ENCODE measurements at regions not wholly inside any gene's neighbourhood (a gene's known extent, or its start where the extent isn't known, plus 50 kb on each side); places are given as distances from the start of the nearest gene placed in this dataset.

DNA sequence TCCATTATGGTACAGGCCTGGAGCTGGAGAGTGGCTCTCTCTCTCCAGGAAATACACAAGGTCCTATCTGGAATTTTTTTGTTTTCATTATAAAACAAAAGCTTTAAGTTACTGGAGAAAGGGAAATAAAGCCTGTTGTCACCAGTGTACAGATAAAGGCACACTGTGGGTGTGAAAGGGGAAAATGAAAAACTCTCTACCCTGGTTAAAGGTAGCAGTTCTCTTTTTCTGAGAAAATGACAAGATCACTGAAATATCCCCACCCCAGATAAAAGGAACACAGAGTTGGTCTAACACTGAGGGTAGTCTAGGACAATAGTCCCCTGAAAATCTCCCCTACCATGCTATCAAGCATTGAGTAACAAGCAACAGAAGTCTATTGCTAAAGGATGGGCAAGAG lies 438.7 kb downstream of the MBD2 start:
- intact Hi-C loops (cut with micrococcal nuclease) (no loop called here), dilution Hi-C loops (cut with HindIII; ENCODE audit: low sequenced_read_pairs, unreplicated experiment) (no loop called here), in situ Hi-C loops (cut with MboI; ENCODE audit: low sequenced_read_pairs) (no loop called here)
- no TSS peak for BruUV-seq (replicated peaks)
- H2BK20ac ChIP-seq (ENCODE audit: low read depth, low read length), result no peak overlapping the region
- TF ChIP-seq MAFK (IDR thresholded peaks at IDR 0.05; ENCODE audit: low read depth, low read length), result no peak
- TF ChIP-seq CHD1 (IDR thresholded peaks at IDR 0.05; ENCODE audit: low read depth, low read length), result no peak
- no peak for TF ChIP-seq RFX5 (IDR thresholded peaks at IDR 0.05; ENCODE audit: low read depth, low read length)
- no peak for TF ChIP-seq SMC3 (IDR thresholded peaks at IDR 0.05; ENCODE audit: low read depth, low read length)
- TF ChIP-seq MAZ (IDR thresholded peaks at IDR 0.05; ENCODE audit: borderline replicate concordance, low read depth, low read length), result no peak
- TF ChIP-seq CEBPB (IDR thresholded peaks at IDR 0.05; ENCODE audit: low read depth, low read length), result no peak
- no peak for TF ChIP-seq BHLHE40 (IDR thresholded peaks at IDR 0.05; ENCODE audit: low read depth, low read length)
- TF ChIP-seq FOS (IDR thresholded peaks at IDR 0.05; ENCODE audit: low read depth, low read length), result no peak
- TF ChIP-seq MXI1 (IDR thresholded peaks at IDR 0.05; ENCODE audit: borderline replicate concordance, low read depth, low read length), result no peak
- TF ChIP-seq NFE2L2 (IDR thresholded peaks at IDR 0.05; ENCODE audit: low read depth, low read length), result no peak
- TF ChIP-seq RCOR1 (IDR thresholded peaks at IDR 0.05; ENCODE audit: insufficient replicate concordance, low read length), result no peak
- TF ChIP-seq, protein P1, sequence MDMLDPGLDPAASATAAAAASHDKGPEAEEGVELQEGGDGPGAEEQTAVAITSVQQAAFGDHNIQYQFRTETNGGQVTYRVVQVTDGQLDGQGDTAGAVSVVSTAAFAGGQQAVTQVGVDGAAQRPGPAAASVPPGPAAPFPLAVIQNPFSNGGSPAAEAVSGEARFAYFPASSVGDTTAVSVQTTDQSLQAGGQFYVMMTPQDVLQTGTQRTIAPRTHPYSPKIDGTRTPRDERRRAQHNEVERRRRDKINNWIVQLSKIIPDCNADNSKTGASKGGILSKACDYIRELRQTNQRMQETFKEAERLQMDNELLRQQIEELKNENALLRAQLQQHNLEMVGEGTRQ (IDR thresholded peaks at IDR 0.05; ENCODE audit: low read depth, low read length), result no peak
- TF ChIP-seq, protein P2, sequence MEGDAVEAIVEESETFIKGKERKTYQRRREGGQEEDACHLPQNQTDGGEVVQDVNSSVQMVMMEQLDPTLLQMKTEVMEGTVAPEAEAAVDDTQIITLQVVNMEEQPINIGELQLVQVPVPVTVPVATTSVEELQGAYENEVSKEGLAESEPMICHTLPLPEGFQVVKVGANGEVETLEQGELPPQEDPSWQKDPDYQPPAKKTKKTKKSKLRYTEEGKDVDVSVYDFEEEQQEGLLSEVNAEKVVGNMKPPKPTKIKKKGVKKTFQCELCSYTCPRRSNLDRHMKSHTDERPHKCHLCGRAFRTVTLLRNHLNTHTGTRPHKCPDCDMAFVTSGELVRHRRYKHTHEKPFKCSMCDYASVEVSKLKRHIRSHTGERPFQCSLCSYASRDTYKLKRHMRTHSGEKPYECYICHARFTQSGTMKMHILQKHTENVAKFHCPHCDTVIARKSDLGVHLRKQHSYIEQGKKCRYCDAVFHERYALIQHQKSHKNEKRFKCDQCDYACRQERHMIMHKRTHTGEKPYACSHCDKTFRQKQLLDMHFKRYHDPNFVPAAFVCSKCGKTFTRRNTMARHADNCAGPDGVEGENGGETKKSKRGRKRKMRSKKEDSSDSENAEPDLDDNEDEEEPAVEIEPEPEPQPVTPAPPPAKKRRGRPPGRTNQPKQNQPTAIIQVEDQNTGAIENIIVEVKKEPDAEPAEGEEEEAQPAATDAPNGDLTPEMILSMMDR (conservative IDR thresholded peaks at IDR 0.05; ENCODE audit: low read depth, low read length), result no peak
- TF ChIP-seq, protein P3, sequence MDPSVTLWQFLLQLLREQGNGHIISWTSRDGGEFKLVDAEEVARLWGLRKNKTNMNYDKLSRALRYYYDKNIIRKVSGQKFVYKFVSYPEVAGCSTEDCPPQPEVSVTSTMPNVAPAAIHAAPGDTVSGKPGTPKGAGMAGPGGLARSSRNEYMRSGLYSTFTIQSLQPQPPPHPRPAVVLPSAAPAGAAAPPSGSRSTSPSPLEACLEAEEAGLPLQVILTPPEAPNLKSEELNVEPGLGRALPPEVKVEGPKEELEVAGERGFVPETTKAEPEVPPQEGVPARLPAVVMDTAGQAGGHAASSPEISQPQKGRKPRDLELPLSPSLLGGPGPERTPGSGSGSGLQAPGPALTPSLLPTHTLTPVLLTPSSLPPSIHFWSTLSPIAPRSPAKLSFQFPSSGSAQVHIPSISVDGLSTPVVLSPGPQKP (IDR thresholded peaks at IDR 0.05; ENCODE audit: borderline replicate concordance, low read depth, low read length), result no peak
- TF ChIP-seq POLR2A (IDR thresholded peaks at IDR 0.05; ENCODE audit: low read depth, low read length), result no peak
- TF ChIP-seq RAD21 (IDR thresholded peaks at IDR 0.05; ENCODE audit: low read length), result no peak
- H3K79me1 ChIP-seq (ENCODE audit: low read depth in 1 of 2, low read length in 2 of 2), result no peaks in the 10 kb centered on the region
- no peak overlapping the region for H3K14ac ChIP-seq (replicated peaks; ENCODE audit: low read depth, low read length)
- H3K4me3 ChIP-seq (ENCODE audit: insufficient read depth, low read depth, low read length), result no peak overlapping the region
- no peaks in the 10 kb centered on the region for H3K27me3 ChIP-seq (ENCODE audit: control insufficient read depth, insufficient read depth, low read length)
- CTCF ChIA-PET, result no interaction called here
- H3K56ac ChIP-seq (ENCODE audit: extremely low read depth, insufficient read depth, low read length), result no peak overlapping the region
- no peak for DNase-seq
- no peak overlapping the region for H4K91ac ChIP-seq (ENCODE audit: insufficient read depth, low read depth, low read length)
- no peak overlapping the region for H3K18ac ChIP-seq (ENCODE audit: low read depth, low read length)
- H4K8ac ChIP-seq (ENCODE audit: low read depth in 2 of 2, low read length in 2 of 2), result no peak overlapping the region
- H2BK15ac ChIP-seq (ENCODE audit: low read depth, low read length), result no peak overlapping the region
- no peak overlapping the region for H2AK9ac ChIP-seq (replicated peaks; ENCODE audit: low read depth, low read length, poor library complexity)
- H3K9me3 ChIP-seq (ENCODE audit: control insufficient read depth, insufficient read depth, low read length), result peaks cover 7% of the 10 kb centered on the region
- ATAC-seq (ENCODE audit: low read depth), result no peak
- no peak overlapping the region for H2BK5ac ChIP-seq (ENCODE audit: low read depth, low read length, poor library complexity, severe bottlenecking)
- H3K27ac ChIP-seq (ENCODE audit: insufficient read depth, low read length), result no peak overlapping the region
- H2AK5ac ChIP-seq (ENCODE audit: low read depth, low read length), result no peak overlapping the region
- no peak overlapping the region for H2AFZ ChIP-seq (replicated peaks; ENCODE audit: low read length, poor library complexity)
- H3K4ac ChIP-seq (ENCODE audit: low read depth, low read length), result no peak overlapping the region
- H2BK120ac ChIP-seq (ENCODE audit: low read depth, low read length), result no peak overlapping the region
- no peak overlapping the region for H3K4me2 ChIP-seq (ENCODE audit: low read depth, low read length)
- H4K5ac ChIP-seq (ENCODE audit: low read depth, low read length), result no peak overlapping the region
- H3K23ac ChIP-seq (ENCODE audit: low read depth, low read length), result no peak overlapping the region
- no peaks in the 10 kb centered on the region for H3K36me3 ChIP-seq (ENCODE audit: control insufficient read depth, insufficient read depth, low read length)
- no peaks in the 10 kb centered on the region for H3K4me1 ChIP-seq (ENCODE audit: control insufficient read depth, insufficient read depth, low read length)
- no peaks in the 10 kb centered on the region for H4K20me1 ChIP-seq (ENCODE audit: insufficient read depth, low read length)
- H3K9ac ChIP-seq (ENCODE audit: low read depth, low read length), result no peak overlapping the region
- H3K9me1 ChIP-seq (ENCODE audit: insufficient read depth, low read length), result no peaks in the 10 kb centered on the region
- POLR2A ChIA-PET (ENCODE audit: unreplicated experiment), result no interaction called here

Data from IMR-90 (cell line).